Endothelial cell of hepatic sinusoid (primary cell): ENCODE measurements at regions not wholly inside any gene's neighbourhood (a gene's known extent, or its start where the extent isn't known, plus 50 kb on each side); places are given as distances from the start of the nearest gene placed in this dataset.

Experiments
- in situ Hi-C: cut with HindIII; loops from 2 replicates; pipeline ENCODE4 v1.10.0; 2017; ENCODE audit warnings: low sequenced_read_pairs

DNA sequence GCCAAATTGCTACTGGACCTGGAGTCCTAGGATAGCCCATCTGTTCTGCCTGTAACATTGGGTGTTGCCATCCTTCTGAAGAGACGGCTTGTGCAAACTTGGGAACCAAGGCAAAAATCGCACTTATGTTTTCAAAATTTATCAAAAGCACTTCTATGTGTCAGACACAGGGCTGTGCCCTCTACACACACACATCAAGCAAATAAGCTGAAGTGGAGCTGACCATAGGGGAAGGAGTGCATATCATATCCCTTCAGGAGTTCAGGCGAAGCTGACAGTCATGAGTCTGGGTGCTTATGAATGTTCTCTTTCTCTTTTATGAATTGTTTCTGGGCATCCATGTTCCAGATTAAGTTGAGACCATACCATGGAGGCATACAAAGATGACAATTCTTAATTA, 247.9 kb downstream of the CYRIA start:
- in situ Hi-C loops = loop anchor here (5.0 kb wide), 1 partner anchor 90 kb away; no protein-coding TSS in a partner anchor

GRCh38 chr2:16416651-16417050, 249.0 kb downstream of the CYRIA start:
- in situ Hi-C loops = loop anchor here (5.0 kb wide), 1 partner anchor 89 kb away; no protein-coding TSS in a partner anchor

DNA sequence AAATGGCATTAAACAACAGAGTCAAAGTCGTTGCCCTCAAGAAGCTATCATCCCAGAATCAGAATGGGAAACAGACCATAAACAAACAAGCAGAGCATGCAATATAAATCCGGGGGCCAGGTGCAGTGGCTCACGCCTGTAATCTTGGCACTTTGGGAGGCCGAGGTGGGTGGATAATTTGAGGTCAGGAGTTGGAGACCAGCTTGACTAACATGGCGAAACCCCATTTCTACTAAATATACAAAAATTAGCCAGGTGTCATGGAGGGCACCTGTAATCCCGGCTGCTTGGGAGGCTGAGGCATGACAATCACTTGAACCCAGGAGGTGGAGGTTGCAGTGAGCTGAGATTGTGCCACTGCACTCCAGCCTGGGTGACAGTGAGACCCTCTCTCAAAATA, 249.8 kb downstream of the CYRIA start:
- in situ Hi-C loops = loop anchor here (5.0 kb wide), 1 partner anchor 89 kb away; no protein-coding TSS in a partner anchor

DNA sequence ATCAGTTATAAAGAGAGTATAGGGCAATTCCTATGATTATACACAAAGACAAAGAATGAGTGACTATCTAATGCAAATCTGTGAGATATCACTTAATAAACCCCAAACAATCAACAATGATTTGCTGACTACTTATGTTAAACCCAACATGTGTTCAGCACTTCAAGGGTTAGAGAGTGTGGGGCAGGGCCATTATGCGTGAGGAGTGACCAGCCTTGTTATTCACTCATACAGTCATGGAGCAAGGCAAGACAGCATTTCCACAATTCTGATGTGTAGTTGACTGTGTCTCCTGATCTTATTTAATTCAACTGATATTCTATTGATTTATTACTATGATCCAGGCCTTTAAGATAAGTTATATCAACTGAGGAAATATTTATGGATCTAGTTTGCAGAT, 251.7 kb downstream of the CYRIA start:
- in situ Hi-C loops = no loop called here

DNA sequence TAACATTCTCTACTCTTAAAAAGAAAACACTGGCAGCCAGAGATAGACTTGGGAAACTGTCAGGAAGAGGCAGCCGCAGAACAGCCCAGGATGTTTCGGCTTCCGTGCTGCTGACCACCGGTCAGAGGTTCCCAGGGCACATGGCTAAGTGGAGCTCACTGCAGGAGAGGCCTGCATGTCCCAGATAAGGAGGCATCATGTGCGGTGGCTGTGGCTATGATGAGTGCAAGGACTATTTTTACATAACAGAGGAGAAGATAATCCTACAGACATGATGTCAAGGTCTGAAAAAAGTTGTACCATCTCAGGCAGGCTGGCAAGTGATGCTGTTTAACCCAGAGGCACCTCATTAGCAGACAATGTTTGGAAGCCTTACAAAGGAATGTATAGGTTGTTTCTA, 252.3 kb downstream of the CYRIA start:
- in situ Hi-C loops = no loop called here

DNA sequence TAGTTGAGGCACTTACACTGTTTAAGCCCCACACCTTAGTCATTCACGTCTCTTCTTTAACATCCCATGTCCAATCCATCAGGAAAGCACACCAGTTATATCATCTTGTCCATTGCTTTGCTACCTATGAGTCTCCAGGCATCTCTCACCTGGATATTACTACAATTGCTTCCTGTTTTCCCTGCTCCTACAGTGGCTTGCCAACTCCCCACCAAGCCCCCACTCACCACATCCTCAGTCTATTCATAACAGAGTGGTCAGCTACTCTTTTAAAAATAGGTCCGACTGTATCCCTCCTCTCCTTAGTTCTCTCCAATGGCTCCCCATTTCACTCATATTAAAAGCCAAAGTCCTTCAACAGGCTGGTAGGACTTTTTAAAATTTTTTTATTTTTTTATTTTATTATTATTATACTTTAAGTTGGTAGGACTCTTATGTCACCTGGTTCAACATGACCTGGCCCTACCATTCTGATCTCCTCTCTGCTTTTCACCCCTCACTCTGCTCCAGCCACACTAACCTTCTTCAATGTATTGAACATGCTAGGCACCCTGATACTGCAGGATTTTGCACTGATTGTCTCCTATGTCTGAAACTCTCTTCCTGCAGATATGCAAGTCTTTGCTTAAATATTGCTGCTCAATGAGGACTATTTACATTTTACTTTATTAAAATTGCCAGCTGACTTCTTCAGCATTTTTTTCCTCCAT, 253.2 kb downstream of the CYRIA start:
- in situ Hi-C loops = no loop called here

- in situ Hi-C loops = no loop called here
Measured at GRCh38 chr2:16411788-16412187, 253.8 kb downstream of the CYRIA start.

DNA sequence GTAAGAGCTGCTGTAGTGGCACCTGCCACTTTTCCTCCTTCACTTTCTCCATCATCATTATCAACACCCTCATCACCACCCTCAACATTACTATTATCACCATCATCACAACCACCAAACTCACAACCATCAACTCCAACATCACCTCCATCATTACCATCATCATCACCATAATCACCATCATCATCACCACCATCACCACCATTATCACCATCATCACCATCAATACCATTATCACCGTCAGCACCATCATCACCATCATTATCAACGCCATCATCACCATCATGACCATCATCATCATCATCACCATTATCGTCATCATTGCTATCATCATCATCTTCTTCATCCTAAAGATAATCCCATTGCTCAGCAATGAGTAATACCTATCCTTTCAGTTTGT, 255.8 kb downstream of the CYRIA start:
- in situ Hi-C loops = no loop called here

GRCh38 chr2:16409006-16409390, 256.6 kb downstream of the CYRIA start:
- in situ Hi-C loops = no loop called here

GRCh38 chr2:16408331-16409005, 257.2 kb downstream of the CYRIA start:
- in situ Hi-C loops = no loop called here

GRCh38 chr2:16407358-16407757, 258.3 kb downstream of the CYRIA start:
- in situ Hi-C loops = no loop called here

DNA sequence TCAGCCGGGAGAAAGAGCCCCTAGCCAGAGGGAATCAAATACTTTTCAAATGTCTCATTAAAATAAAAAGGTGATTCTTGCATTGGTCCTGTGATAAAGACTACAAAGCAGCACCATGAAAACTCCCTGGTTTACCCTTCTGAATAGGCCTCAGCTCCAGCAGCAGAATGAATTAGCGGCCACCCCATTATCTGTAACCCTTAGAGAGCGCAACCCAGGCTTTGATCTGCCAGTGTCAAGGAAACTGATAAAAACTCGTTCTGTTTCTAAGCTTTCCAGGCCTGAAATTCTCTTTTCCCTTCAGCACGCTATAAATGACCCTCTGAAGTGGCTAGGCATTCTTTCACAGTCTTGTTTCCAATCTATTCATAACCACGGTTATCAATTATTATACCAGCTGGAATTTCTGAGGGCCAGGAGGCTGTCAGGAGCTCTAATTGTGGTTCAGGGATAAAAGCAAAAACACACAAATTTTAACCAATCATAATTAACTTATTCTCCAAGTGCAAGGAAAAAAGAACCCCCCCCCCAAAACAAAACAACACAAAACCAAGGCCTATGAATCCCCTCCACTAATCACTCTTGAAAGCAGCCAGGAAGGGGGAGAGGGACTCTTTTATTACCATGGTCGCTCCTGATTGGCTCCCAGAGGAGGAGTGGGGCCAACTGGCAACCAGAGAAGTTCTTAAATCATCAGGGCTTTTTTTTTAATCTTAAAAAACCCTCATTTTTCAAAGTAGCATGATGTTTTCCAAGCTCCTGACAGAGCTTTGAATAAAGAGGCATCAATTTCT, 258.9 kb downstream of the CYRIA start:
- in situ Hi-C loops = no loop called here

- in situ Hi-C loops = no loop called here
Measured at GRCh38 chr2:16405551-16405950, 260.1 kb downstream of the CYRIA start.

- in situ Hi-C loops = no loop called here
Measured at GRCh38 chr2:16404551-16405300, 260.9 kb downstream of the CYRIA start.

DNA sequence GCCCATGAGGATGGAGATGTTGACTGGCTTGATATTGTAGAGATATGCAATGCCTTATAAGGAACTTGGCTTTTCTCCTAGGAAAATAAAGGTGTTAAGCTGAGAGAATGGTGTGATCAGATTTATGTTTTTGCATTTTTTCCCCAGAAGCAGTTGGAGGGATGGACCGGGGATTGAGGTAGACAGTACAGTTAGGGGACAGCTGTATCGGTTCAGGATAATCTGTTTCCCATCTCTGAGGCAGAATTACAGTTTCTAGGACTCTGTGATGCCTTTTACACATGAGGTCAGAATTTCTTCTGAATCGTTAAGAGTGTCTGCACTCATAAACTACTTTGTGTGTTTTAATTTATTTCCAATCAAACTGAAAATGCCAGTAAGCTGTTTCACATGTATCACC, 261.5 kb downstream of the CYRIA start:
- in situ Hi-C loops = no loop called here

GRCh38 chr2:16402891-16403290, 262.7 kb downstream of the CYRIA start:
- in situ Hi-C loops = no loop called here

GRCh38 chr2:16401761-16402300, 263.8 kb downstream of the CYRIA start:
- in situ Hi-C loops = no loop called here

GRCh38 chr2:16400127-16400623, 265.5 kb downstream of the CYRIA start:
- in situ Hi-C loops = no loop called here

- in situ Hi-C loops = no loop called here
Measured at GRCh38 chr2:16398486-16399043, 267.1 kb downstream of the CYRIA start.
